Astrocyte (in vitro differentiated cells and primary cell): ENCODE measurements at regions not wholly inside any gene's neighbourhood (a gene's known extent, or its start where the extent isn't known, plus 50 kb on each side); places are given as distances from the start of the nearest gene placed in this dataset.

Experiments used
- CTCF ChIP-seq: IDR thresholded peaks from 2 replicates; pipeline ENCODE4 v1.5.1; 2011; ENCODE audit warnings: low read depth, mild to moderate bottlenecking, inconsistent platforms, low read length, moderate library complexity; ENCODE audit not compliant: insufficient read depth
- EZH2 ChIP-seq: IDR thresholded peaks from 2 replicates; pipeline ENCODE4 v1.6.1; 2012; ENCODE audit warnings: mild to moderate bottlenecking, low read length, inconsistent platforms; ENCODE audit not compliant: insufficient read depth

GRCh38 chr9:28620011-28620410 is 1046.7 kb upstream of the C9orf72 start:
- TF ChIP-seq CTCF (no peak), EZH2 (no peak)
